Neural crest cell (in vitro differentiated cells): ENCODE measurements at regions not wholly inside any gene's neighbourhood (a gene's known extent, or its start where the extent isn't known, plus 50 kb on each side); places are given as distances from the start of the nearest gene placed in this dataset.

ENCODE experiments used
- DNase-seq: peaks from one replicate; pipeline ENCODE4 v3.0.0; 2021; ENCODE audit warnings: low read depth, mixed read lengths, low spot score
- H3K27ac Mint-ChIP-seq: one replicate; pipeline ENCODE4 v1.8.0; 2021; ENCODE audit warnings: mild to moderate bottlenecking, mixed read lengths; ENCODE audit not compliant: unreplicated experiment
- H3K27me3 Mint-ChIP-seq: 2 replicates; pipeline ENCODE4 v1.8.0; 2021; ENCODE audit warnings: low read depth, mild to moderate bottlenecking, mixed read lengths
- H3K36me3 Mint-ChIP-seq: 2 replicates; pipeline ENCODE4 v1.8.0; 2021; ENCODE audit warnings: low read depth, mild to moderate bottlenecking, mixed read lengths
- H3K4me1 Mint-ChIP-seq: 2 replicates; pipeline ENCODE4 v1.8.0; 2021; ENCODE audit warnings: mixed read lengths
- H3K4me3 Mint-ChIP-seq: one replicate; pipeline ENCODE4 v1.8.0; 2021; ENCODE audit warnings: mild to moderate bottlenecking, mixed read lengths
- H3K9me3 Mint-ChIP-seq: 2 replicates; pipeline ENCODE4 v1.8.0; 2021; ENCODE audit warnings: mixed read lengths
- TF ChIP-seq, protein P1 (sequence below): fragments of 200-600 bp; sonication (generic); conservative IDR thresholded peaks from 2 replicates; pipeline ENCODE4 v1.5.0; 2021; ENCODE audit warnings: antibody characterized with exemption, mild to moderate bottlenecking

- no peaks in the 10 kb centered on the region for H3K4me1 Mint-ChIP-seq
- peaks cover 4% of the 10 kb centered on the region for H3K9me3 Mint-ChIP-seq
- no peak overlapping the region for H3K4me3 Mint-ChIP-seq
- TF ChIP-seq, protein P1, sequence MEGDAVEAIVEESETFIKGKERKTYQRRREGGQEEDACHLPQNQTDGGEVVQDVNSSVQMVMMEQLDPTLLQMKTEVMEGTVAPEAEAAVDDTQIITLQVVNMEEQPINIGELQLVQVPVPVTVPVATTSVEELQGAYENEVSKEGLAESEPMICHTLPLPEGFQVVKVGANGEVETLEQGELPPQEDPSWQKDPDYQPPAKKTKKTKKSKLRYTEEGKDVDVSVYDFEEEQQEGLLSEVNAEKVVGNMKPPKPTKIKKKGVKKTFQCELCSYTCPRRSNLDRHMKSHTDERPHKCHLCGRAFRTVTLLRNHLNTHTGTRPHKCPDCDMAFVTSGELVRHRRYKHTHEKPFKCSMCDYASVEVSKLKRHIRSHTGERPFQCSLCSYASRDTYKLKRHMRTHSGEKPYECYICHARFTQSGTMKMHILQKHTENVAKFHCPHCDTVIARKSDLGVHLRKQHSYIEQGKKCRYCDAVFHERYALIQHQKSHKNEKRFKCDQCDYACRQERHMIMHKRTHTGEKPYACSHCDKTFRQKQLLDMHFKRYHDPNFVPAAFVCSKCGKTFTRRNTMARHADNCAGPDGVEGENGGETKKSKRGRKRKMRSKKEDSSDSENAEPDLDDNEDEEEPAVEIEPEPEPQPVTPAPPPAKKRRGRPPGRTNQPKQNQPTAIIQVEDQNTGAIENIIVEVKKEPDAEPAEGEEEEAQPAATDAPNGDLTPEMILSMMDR: no peak
- no peak overlapping the region for H3K27ac Mint-ChIP-seq
- no peaks in the 10 kb centered on the region for H3K27me3 Mint-ChIP-seq
- DNase-seq: no peak
- H3K36me3 Mint-ChIP-seq: no peaks in the 10 kb centered on the region
Measured at GRCh38 chr16:62549875-62550274, 513.6 kb upstream of the CDH8 start.

- TF ChIP-seq, protein P1: no peak
- no peak for DNase-seq
- Mint-ChIP-seq H3K36me3 (no peaks in the 10 kb centered on the region), H3K9me3 (peaks cover 4% of the 10 kb centered on the region), H3K4me1 (no peaks in the 10 kb centered on the region), H3K4me3 (no peak overlapping the region), H3K27ac (no peak overlapping the region), H3K27me3 (no peaks in the 10 kb centered on the region)
Measured at GRCh38 chr16:62548095-62548494, 511.9 kb upstream of the CDH8 start.

DNA sequence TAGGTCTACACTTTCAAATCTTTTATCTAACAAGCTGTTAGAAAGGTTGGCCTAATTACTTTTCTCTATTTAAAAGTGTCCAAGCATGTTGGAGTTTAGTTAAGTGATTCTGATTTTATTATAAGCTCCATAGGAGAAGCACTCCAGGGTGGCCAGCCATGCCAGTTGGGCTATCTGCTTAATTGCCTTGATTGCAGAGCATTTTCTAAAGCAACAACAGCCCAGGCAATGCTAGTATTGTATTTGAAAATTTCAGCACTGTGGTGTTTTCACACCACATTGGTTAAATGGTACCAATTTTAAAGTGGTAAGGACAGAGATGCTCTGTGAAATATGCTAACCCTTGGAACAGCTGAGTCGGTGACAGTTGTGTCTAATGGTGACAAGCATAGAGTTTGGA is 510.5 kb upstream of the CDH8 start:
- Mint-ChIP-seq H3K4me3 (no peak overlapping the region), H3K27ac (no peak overlapping the region), H3K4me1 (peaks cover 8% of the 10 kb centered on the region), H3K9me3 (peaks cover 2% of the 10 kb centered on the region), H3K27me3 (no peaks in the 10 kb centered on the region), H3K36me3 (no peaks in the 10 kb centered on the region)
- TF ChIP-seq, protein P1: no peak
- no peak for DNase-seq

GRCh38 chr16:62545039-62545438 is 508.8 kb upstream of the CDH8 start:
- Mint-ChIP-seq H3K4me1 (peaks cover 8% of the 10 kb centered on the region), H3K4me3 (no peak overlapping the region), H3K27ac (no peak overlapping the region), H3K9me3 (no peaks in the 10 kb centered on the region), H3K27me3 (no peaks in the 10 kb centered on the region), H3K36me3 (no peaks in the 10 kb centered on the region)
- DNase-seq: no peak
- TF ChIP-seq, protein P1: no peak

DNA sequence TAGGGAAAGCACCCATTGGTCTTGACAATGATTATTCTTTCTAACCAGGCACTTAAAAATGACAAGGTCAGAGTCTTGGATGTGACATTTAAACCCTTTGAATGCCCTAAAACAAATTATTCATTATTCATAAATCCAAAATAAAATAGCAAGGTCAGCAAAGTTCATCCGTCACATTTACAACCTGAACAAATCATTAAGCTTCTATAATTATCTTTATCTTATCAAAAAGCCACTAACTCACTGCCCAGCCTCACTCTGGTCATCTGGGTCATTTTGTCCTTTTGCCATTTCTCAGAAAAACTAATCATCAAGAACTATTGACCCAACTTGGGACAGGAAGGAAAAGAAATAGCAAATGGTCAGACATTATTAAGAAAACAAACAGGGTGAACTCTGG is 507.3 kb upstream of the CDH8 start:
- Mint-ChIP-seq H3K27me3 (no peaks in the 10 kb centered on the region), H3K4me1 (peaks cover 8% of the 10 kb centered on the region), H3K36me3 (no peaks in the 10 kb centered on the region), H3K9me3 (no peaks in the 10 kb centered on the region), H3K4me3 (no peak overlapping the region), H3K27ac (no peak overlapping the region)
- DNase-seq: no peak
- TF ChIP-seq, protein P1: no peak

DNA sequence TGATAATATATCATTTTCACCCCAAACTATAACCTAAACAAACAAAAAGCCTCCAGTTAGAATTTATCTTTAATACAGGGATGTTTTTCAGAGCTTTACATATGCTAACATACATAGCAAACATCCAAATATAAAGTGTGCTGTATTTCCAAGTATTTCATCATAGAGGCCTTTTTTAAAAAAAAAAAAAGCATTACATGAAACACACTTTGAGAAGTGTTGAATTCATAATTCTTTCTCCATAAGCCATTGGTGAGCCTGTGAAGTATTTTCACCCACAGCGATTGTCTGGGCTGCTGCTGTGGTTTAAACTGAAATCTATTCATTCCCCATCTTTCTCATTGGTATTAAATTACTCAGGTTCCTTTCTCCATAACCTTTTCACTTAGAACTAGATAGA is 503.4 kb upstream of the CDH8 start:
- H3K36me3 Mint-ChIP-seq: no peaks in the 10 kb centered on the region
- H3K27me3 Mint-ChIP-seq: no peaks in the 10 kb centered on the region
- H3K9me3 Mint-ChIP-seq: no peaks in the 10 kb centered on the region
- no peak overlapping the region for H3K4me3 Mint-ChIP-seq
- no peak overlapping the region for H3K27ac Mint-ChIP-seq
- peaks cover 8% of the 10 kb centered on the region for H3K4me1 Mint-ChIP-seq
- no peak for DNase-seq
- TF ChIP-seq, protein P1: no peak
